BLaER1 (cell line): ENCODE measurements at regions not wholly inside any gene's neighbourhood (a gene's known extent, or its start where the extent isn't known, plus 50 kb on each side); places are given as distances from the start of the nearest gene placed in this dataset.

ENCODE experiments used
- H3K27ac ChIP-seq: shearing (Covaris generic); formaldehyde crosslinking; 2 replicates; pipeline ENCODE4 v1.8.1; 2022
- H3K27me3 ChIP-seq: shearing (Covaris generic); formaldehyde crosslinking; 2 replicates; pipeline ENCODE4 v1.8.1; 2022
- H3K36me3 ChIP-seq: shearing (Covaris generic); formaldehyde crosslinking; 2 replicates; pipeline ENCODE4 v1.8.1; 2022
- H3K4me1 ChIP-seq: shearing (Covaris generic); formaldehyde crosslinking; 2 replicates; pipeline ENCODE4 v1.8.1; 2022
- H3K4me2 ChIP-seq: shearing (Covaris generic); formaldehyde crosslinking; 2 replicates; pipeline ENCODE4 v1.8.1; 2022
- H3K4me3 ChIP-seq: shearing (Covaris generic); formaldehyde crosslinking; 2 replicates; pipeline ENCODE4 v1.8.1; 2022
- H3K9ac ChIP-seq: shearing (Covaris generic); formaldehyde crosslinking; 2 replicates; pipeline ENCODE4 v1.8.1; 2022
- H3K9me3 ChIP-seq: shearing (Covaris generic); formaldehyde crosslinking; 2 replicates; pipeline ENCODE4 v1.8.1; 2022
- H4K20me1 ChIP-seq: shearing (Covaris generic); formaldehyde crosslinking; 2 replicates; pipeline ENCODE4 v1.8.1; 2022
- Cebpa-rat ChIP-seq: shearing (Covaris generic); IDR thresholded peaks from 2 replicates; pipeline ENCODE4 v1.8.1; 2022

DNA sequence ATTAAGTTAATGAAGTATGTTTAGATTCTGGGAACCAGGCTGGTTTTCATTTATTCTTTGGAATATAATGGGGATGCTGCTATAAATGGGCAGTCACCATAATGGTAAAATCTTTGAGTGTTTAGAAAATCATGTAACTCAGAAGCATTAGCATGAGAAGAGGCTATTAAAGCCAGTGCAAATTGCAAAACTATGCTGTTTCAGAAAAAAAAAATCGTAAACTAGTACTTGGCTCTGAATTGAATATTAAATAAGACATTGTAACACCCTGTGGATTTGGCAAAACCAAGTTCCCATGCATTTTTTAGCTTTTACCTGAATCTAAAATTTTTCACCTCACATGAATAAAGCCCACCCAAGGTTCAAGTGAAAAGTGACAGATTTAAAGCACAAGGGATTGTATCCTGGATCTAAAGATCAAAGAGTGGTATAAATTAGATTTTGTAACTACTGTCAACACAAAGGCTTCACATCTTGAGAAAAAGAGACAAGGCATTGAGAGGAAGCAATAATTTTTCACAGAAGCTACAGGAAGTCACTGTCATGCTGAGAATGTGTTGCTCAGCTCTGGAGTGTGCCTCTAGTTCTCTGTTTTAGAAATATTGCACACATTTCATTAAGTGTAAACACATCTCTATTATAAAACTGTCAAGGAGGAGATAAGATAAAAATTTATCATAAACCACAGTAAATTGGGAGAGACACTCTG lies 142.2 kb downstream of the ABCA8 start:
- Histone ChIP-seq H3K36me3 (no peaks in the 10 kb centered on the region), H3K4me2 (no peak overlapping the region), H3K4me3 (no peak overlapping the region), H3K9ac (no peak overlapping the region), H3K9me3 (peaks cover 13% of the 10 kb centered on the region), H3K4me1 (no peaks in the 10 kb centered on the region), H3K27ac (no peak overlapping the region), H4K20me1 (no peaks in the 10 kb centered on the region), H3K27me3 (no peaks in the 10 kb centered on the region)
- TF ChIP-seq Cebpa-rat, result no peak

GRCh38 chr17:68809148-68809547 lies 146.0 kb downstream of the ABCA8 start:
- H3K4me2 ChIP-seq, result no peak overlapping the region
- H3K27me3 ChIP-seq, result no peaks in the 10 kb centered on the region
- no peaks in the 10 kb centered on the region for H3K4me1 ChIP-seq
- no peak overlapping the region for H3K4me3 ChIP-seq
- no peak overlapping the region for H3K9ac ChIP-seq
- TF ChIP-seq Cebpa-rat, result no peak
- no peaks in the 10 kb centered on the region for H4K20me1 ChIP-seq
- H3K9me3 ChIP-seq, result peaks cover 13% of the 10 kb centered on the region
- no peaks in the 10 kb centered on the region for H3K36me3 ChIP-seq
- H3K27ac ChIP-seq, result no peak overlapping the region

GRCh38 chr17:68807998-68808772 lies 147.0 kb downstream of the ABCA8 start:
- Histone ChIP-seq H3K27ac (no peak overlapping the region), H3K4me3 (no peak overlapping the region), H3K9me3 (peaks cover 13% of the 10 kb centered on the region), H3K27me3 (no peaks in the 10 kb centered on the region), H3K4me1 (no peaks in the 10 kb centered on the region), H3K9ac (no peak overlapping the region), H4K20me1 (no peaks in the 10 kb centered on the region), H3K36me3 (no peaks in the 10 kb centered on the region), H3K4me2 (no peak overlapping the region)
- no peak for TF ChIP-seq Cebpa-rat

GRCh38 chr17:68805609-68806008 lies 149.6 kb downstream of the ABCA8 start:
- Histone ChIP-seq H3K4me1 (no peaks in the 10 kb centered on the region), H3K9me3 (no peaks in the 10 kb centered on the region), H3K36me3 (no peaks in the 10 kb centered on the region), H3K27me3 (no peaks in the 10 kb centered on the region), H4K20me1 (no peaks in the 10 kb centered on the region), H3K9ac (no peak overlapping the region), H3K4me2 (no peak overlapping the region), H3K27ac (no peak overlapping the region), H3K4me3 (no peak overlapping the region)
- TF ChIP-seq Cebpa-rat, result no peak

- H3K4me3 ChIP-seq, result no peak overlapping the region
- no peak overlapping the region for H3K4me2 ChIP-seq
- no peak overlapping the region for H3K9ac ChIP-seq
- no peaks in the 10 kb centered on the region for H3K36me3 ChIP-seq
- no peaks in the 10 kb centered on the region for H3K9me3 ChIP-seq
- no peak for TF ChIP-seq Cebpa-rat
- H4K20me1 ChIP-seq, result no peaks in the 10 kb centered on the region
- no peak overlapping the region for H3K27ac ChIP-seq
- H3K27me3 ChIP-seq, result no peaks in the 10 kb centered on the region
- H3K4me1 ChIP-seq, result no peaks in the 10 kb centered on the region
These were observed 150.2 kb downstream of the ABCA8 start for GRCh38 chr17:68804777-68805520.

DNA sequence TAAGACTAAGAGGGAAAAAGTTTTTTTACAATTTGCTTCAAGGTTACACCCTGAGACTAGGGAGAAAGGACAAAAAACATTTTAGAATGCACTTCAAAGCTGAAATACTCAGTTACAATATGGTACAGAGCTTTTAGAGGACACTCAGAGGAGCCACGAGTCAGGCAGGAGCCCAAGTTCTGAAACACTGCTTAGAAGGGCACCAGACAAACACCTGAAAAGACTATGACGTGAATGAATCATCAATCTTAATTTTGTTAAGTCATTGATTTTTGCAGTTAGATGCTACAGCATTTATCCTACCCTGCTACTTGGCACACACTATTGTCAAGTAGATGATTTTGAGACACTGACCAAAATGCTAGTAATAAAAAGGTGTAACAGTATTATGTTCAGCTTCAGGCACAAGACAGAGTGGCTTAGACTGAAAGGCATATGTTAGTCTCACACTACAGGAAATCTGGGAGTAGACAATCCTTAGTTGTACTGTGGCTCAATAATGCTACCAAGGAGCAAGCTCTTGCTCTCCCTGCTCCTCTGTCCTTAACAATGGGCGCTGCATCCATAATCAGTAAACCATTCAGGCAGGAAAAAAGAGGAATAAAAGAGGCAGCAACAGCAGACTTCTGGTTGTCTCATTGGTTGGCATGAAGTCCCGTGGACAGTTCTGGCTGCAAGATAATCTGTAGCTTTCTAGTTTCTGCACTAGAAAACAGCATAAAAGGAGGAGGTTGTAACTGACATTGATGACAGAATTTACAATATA lies 151.8 kb downstream of the ABCA8 start:
- TF ChIP-seq Cebpa-rat, result no peak
- Histone ChIP-seq H3K4me2 (no peak overlapping the region), H3K36me3 (no peaks in the 10 kb centered on the region), H3K27me3 (no peaks in the 10 kb centered on the region), H4K20me1 (no peaks in the 10 kb centered on the region), H3K4me1 (no peaks in the 10 kb centered on the region), H3K9ac (no peak overlapping the region), H3K4me3 (no peak overlapping the region), H3K9me3 (no peaks in the 10 kb centered on the region), H3K27ac (no peak overlapping the region)

- Histone ChIP-seq H4K20me1 (no peaks in the 10 kb centered on the region), H3K9ac (no peak overlapping the region), H3K4me1 (no peaks in the 10 kb centered on the region), H3K27ac (no peak overlapping the region), H3K4me3 (no peak overlapping the region), H3K9me3 (no peaks in the 10 kb centered on the region), H3K27me3 (no peaks in the 10 kb centered on the region), H3K36me3 (no peaks in the 10 kb centered on the region), H3K4me2 (no peak overlapping the region)
- no peak for TF ChIP-seq Cebpa-rat
These were observed 153.6 kb downstream of the ABCA8 start for GRCh38 chr17:68801335-68802247.

GRCh38 chr17:68800751-68801150 lies 154.4 kb downstream of the ABCA8 start:
- H3K36me3 ChIP-seq, result no peaks in the 10 kb centered on the region
- TF ChIP-seq Cebpa-rat, result no peak
- H3K4me2 ChIP-seq, result no peak overlapping the region
- H4K20me1 ChIP-seq, result no peaks in the 10 kb centered on the region
- H3K4me3 ChIP-seq, result no peak overlapping the region
- H3K9ac ChIP-seq, result no peak overlapping the region
- no peak overlapping the region for H3K27ac ChIP-seq
- H3K27me3 ChIP-seq, result no peaks in the 10 kb centered on the region
- H3K4me1 ChIP-seq, result no peaks in the 10 kb centered on the region
- H3K9me3 ChIP-seq, result no peaks in the 10 kb centered on the region
